HG03520 (cell line): ENCODE measurements at regions not wholly inside any gene's neighbourhood (a gene's known extent, or its start where the extent isn't known, plus 50 kb on each side); places are given as distances from the start of the nearest gene placed in this dataset.

ENCODE experiments used
- ATAC-seq: cut with Tn5 transposase; IDR thresholded peaks from one replicate; pipeline ENCODE4 v1.9.1; 2021; ENCODE audit warnings: mild to moderate bottlenecking, moderate library complexity; ENCODE audit not compliant: unreplicated experiment

DNA sequence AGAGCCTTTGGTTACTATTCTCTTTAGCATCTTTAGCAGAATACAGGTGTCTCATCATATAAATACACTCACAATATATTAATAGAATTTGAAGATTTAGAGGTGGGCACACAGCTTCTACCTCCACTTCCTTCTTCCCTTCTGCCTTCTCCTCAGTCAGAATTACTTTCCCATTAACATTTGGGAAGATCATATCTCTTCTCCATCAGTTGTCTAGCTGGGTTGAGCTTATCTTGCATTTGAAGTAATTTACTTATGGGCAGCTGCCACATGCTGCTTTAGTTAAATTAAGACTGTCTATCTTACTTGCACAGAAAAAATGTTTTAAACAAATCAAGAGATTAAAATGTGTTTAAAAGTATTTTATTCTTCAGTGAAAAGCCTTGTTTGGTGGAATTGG lies 110.1 kb upstream of the ASIC2 start:
- no peak for ATAC-seq

DNA sequence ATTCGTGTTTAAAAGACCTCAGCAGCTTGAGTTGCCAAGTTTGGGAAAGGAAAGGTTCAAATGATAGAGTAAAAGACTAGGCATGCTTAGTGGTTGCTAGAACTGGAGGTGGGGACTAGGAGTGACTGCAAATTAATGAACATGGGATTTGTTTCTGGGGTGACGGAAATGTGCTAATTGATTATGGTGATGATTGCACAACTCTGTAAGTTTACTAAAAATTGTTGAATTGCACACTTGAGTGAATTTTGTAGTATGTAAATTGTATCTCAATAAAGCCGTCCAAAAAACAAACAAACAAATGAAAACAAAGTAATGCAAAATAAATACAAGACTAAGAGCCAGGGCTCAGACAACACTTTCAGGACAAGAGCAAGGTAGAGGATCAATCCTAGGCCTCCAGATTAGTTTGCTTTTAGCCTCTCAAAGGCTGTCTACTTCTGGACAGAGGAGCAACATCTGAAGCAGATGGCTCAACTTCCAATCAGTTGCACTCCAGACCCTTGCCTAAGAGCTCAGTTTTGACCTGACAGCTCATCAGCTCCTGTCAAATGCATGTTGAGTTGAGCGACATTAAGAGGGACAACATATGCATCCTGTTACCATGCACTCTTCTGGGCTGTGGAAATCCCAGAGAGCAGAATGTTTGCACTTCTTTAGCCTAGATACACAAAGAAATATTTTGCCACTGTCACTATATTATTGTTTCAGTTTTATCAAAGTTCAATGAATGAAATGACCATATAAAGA lies 111.2 kb upstream of the ASIC2 start:
- ATAC-seq = no peak

DNA sequence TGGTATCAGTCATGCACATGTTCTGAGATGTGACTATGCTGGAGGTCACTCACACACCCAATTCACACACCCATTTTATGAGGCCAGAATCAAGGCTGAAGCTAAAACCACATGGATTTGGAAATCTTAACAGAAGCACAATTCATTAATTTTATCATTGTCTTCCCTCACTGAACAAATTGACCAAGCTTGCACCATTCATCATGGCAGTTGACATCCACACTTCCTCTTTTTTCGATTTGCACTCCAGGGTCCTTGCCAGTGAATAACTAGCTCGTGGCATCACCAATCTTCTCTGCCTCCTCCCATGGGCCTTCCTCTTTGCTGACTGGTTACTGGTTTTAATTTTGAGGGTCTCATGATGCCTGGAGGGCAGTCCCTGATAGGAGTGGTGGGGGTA lies 123.0 kb upstream of the ASIC2 start:
- ATAC-seq = no peak

DNA sequence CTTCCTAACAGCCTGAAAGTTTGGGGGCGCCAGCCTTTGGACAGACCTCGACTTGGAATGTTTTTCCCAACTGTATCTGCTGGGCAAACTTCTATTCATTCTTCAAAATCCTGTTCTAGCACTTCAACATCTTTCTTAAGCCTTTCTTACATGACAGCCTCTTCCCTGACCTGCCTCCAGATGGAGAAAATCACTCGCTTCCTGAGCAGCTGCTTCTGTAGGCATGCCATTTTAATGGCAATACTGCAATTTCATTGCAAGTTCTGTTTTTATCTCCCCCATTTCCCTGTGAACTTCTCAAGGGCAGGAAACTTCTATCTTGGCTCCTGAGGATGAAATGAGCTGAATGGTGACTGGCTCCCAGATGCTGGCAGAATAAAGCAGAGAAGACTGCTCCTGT lies 128.8 kb upstream of the ASIC2 start:
- ATAC-seq = no peak

DNA sequence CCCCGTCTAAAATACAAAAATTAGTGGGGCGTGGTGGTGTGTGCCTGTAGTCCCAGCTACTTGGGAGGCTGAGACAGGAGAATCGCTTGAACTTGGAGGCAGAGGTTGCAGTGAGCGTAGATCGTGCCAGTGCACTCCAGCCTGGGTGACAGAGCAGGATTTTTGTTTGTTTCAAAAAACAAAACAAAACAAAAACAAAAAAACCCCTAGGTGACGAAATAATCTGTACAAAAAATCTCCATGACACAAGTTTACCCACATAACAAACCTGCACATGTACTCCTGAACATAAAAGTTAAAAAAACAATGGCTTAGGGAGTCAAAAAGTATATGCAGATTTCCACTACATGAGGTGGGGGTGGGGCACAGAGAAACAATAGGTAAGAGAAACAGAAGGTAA lies 140.5 kb upstream of the ASIC2 start:
- no peak for ATAC-seq

DNA sequence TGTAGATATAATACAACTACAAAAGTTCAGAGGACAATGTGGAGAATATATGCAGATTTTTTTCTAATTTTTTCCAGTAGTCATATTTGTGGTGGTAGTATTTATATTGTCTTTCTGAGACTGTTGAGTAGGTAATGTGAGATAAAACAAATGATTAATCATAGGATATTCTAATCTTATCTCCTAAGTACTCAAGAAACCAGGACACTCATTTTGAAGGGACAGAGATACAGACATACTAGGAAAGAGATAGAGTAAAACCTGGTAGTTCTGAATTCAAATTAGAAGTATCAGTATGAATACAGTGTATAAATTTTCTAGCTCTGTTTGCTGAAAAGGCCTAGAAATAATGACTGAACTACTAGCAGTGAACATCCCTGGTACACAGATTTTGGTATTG lies 141.7 kb upstream of the ASIC2 start:
- no peak for ATAC-seq

DNA sequence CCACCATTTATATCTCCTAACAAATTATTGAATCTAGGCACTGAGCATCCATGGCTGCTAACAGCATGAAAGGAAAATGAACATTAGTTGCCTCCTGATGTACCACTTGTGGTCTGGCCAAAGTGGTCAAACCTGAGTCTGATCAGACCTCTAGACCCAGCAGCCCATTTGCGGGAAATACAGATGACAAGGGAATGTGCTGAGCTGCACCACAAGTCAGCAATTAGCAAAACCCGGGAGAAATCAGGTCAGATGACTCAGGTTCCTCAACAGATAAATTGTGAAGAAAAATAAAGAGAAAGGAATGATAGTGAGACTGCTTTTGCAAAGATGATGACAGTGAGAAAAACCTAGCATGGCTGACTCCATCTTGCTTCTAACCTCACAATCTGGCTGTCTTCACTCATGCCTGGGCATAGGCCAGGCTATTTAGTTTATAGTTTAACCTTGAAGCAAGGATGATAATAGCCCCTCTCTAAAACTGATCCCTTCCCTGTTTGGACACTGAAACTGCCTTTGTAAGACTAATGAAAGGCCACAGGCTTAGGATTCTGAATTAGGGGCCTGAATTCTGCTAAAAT lies 142.7 kb upstream of the ASIC2 start:
- ATAC-seq = no peak

DNA sequence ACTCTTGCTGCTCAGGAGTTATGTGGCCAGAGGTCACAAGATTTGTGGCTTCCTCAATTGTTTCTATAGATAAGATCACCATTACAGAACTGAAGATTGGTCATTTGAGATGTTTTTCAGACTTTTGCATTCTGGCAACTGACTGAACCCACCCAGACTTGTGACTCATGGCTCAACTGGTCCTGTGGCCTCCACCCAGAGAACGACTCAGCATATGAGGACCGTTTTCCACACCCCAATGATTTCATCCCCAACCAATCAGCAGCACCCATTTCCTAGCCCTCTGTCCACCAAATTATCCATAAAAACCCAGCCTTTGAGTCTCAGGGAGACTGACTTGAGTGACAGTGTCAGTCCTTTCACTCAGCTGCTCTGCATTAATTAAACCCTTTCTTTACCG lies 143.2 kb upstream of the ASIC2 start:
- no peak for ATAC-seq

DNA sequence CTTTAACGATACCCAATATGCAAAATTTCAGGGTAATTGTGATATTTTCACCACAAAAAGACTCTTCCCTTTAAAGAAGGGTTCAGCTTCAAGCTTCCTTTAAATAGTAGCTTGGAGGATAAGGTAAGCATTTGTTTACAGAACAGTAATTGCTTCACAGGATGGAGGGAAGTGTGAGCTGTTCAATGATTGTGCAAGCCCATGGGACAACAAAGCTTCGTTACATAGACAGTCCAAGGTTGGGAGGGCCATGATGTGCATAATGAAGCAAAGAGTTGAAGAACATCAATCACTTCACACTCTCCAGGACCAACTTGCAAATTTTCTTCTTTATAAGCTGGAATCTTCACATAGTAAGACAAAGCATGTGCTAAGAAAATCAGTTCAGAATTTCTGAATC lies 145.0 kb upstream of the ASIC2 start:
- no peak for ATAC-seq

DNA sequence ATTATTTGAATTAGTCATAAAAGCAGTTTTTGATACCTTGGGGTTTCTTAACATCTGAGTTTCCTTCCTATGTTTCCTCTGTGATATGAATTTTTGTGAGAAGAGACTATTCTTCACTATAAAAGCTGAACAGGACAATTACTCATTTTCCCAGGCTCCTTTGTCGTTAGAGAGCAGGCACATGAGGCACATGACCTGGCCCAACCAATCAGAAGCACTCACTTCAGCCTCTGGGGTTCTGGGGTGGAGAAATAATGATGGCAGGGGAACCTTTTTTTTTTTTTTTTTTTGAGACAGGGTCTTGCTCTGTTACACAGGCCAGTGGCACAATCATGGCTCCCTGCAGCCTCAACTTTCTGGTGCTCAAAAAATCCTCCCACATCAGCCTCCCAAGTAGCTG lies 145.5 kb upstream of the ASIC2 start:
- no peak for ATAC-seq

DNA sequence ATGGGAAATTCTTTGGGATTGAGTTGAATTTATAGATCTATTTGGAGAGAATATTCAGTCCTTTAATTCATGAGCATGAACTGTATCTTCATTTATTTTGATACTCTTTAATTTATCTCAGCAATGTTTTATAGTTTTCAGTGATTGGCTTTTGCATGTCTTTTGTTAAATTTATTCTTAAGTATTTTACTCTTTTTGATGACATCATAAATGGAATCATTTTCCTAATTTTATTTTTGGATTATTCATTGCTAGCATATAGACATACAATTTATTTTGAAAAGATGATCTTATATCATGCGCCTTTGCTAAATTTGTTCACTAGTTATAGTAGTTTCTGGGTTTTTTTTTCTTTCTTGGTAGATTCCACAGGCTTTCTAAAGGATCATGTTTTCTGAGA lies 149.2 kb upstream of the ASIC2 start:
- ATAC-seq = no peak

DNA sequence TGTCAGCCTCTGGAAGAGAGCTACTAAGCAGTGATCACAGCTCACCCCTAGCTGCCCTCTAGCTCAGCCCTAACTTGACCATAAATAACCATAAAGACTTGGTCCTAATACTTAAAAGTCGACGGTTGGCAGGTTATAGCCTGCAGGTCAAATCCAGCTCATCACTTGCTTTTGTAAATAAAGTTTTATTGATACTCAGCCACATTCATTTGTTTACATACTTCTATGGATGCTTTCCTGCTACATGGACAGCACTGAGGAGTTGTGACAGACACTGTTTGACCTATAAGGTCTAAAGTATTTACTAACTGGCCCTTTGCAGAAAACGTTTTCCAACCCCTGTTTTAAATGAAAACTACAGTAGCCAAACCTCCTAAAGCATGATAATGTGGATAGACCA lies 151.6 kb upstream of the ASIC2 start:
- ATAC-seq = no peak

DNA sequence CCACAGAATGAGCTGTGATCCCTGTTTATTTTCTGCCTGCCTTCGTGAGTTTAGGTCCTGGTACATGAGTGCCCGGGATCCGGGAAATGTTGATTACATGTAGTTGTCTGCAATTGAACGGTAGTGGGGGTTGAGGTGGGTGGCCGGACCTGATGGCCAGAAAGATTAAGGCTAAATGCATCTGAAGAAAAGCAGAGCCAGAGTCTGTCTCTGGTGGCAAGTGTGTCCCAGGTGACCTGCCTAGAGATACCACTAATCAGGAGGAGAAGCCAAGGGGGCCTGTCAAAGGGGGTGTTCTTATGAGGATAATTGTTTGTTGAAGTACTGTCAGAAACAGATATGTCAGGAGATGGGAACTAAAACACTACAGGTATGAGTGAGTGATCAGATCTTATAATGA lies 154.0 kb upstream of the ASIC2 start:
- no peak for ATAC-seq

DNA sequence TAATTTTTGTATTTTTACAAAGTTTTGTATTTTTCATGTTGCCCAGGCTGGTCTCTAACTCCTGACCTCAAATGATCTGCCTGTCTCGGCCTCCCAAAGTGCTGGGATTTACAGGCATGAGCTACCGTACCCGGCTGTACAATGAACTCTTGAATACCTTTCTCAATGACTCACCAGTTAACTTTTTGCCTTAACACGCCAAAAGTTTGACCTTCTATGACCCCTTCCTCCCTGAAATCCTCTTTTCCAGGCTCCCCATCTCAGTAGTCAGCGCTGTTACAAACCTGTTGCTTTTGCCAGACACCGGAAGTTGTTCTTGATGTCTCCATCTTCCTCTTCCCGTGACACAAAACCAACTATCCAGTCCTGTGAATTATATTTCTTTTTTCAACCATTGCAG lies 158.1 kb upstream of the ASIC2 start:
- no peak for ATAC-seq

DNA sequence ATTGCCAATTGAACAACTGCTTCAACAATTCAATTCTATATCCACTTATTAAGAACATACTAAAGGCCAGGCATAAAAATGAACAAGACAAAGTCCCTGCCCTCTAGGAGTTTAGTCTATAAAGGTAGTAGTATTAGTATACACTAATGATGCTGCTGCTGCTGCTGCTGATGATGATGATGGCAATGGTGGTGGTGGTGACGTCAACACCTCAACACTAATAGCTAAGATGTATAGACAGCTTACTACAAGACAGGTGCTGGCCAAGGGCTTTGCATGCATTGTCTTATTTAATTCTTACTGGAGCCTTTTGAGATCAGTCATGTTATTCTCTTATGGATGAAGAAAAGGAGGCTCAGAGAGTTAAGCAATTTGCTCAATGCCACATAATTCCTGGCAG lies 164.4 kb upstream of the ASIC2 start:
- ATAC-seq = no peak

DNA sequence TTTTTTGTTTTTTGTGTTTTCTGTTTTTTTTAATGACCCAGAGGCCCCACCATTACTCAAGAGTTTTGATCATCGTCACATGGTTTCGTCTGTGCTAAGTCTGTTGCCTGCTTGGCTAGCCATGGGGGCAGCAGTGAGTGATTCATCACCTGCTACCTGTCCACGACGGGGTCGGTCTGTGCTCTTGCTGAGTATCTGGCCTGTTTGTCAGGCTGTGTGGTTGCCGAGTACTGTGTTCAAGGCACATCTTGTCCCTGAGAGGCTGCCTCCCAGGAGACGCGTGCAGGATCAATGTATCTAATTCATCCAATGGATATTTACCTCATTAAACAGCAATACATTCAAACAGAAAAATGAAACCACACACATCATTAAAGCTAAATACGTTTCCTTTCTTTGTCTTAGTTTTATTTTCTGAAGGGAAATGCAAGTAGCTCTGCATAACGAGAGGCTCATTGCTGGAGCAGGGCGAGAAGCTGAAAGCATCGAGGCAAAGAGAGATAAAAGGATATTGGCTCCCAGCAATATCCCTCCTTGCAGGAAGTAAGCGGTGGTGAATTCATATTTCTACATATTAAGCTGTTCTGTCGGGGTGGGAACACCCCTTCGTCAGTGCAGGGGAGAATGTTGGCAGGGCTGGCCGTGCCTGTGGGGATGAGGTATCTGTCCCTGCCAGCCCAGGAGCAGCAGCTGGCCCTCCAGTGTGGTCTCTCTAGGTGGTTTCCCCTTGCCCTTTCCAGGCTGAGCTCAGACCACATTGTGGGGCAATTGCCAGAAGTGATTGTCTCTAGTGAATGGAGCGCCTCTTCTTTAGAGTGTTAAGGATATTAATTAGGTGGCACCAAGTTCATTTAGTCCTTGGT lies 166.2 kb upstream of the ASIC2 start:
- ATAC-seq = no peak

DNA sequence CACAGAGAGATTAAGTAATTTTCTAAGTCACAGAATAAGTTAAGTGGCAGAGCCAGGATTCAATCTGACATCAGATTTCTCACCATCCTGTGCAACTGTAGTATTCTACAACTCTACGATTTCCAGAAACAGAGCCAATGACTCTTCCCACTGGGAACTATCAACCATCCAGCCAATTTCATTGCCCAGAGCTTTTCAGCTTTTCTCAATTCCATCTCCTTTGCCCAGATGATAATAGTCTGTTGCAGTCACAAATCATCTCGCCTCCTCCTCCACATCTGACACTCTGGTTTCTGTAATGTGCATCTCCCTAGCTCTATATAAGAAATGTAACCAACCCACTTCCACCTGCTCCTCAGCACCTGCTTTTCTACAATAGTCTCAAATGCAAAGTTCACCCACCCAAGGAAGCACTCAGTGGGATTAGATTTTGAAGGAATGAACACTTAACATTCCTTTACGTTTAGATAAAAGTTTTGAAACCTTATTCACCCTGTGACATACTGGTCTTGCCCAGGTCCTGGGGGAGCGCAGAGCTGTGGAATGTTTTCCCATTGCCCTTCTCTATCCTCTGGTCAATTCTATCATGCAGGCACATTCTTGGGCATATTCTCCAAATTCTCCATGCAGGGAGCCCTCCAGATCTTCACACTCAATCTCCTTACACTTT lies 167.8 kb upstream of the ASIC2 start:
- ATAC-seq = no peak

DNA sequence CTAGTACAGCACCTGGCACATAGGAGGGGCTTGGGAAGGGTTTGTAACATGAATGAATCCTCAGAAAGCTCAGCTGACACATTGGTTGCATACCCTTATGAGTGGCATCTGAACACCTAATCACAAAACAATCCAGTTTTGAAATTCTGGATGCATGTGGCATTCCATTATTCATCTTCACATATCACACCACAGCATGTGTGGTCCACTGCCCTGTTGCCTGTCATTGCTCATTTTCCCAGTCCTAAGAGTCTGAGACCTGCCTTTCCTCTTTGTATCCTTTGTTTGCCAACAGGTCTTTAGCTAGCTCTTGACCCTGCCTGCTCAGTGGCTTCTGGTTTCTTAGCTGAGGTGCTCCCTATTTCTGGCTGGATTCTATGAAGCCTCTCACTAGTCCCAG lies 170.8 kb upstream of the ASIC2 start:
- no peak for ATAC-seq

DNA sequence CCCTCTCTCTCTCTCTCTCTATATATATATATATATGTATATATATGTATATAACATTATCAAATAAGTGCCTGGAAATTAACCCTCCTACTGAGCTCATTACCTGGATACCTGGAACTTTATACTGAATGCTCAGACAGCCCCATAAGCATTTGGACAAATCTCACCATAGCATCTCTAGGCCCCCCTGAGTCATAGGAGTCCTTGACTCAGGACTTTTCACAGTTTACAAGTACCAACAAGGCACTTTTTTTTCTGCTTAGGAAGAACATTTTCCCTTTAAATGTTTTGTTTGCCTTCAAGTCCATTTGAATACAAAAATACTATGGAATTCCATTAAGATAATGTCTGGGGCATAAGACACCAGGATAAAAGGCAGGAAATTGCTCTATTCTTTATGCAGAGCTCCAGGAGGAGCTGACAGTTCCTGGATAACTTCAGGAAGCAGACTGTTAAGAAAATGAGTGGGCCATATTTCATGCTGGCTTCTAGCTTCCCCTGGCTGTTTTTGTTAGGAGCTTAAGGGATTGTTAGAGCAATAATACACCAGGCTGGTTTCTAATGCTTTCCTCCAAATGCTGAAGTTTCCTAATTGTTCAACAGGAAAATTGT lies 171.7 kb upstream of the ASIC2 start:
- ATAC-seq = no peak

DNA sequence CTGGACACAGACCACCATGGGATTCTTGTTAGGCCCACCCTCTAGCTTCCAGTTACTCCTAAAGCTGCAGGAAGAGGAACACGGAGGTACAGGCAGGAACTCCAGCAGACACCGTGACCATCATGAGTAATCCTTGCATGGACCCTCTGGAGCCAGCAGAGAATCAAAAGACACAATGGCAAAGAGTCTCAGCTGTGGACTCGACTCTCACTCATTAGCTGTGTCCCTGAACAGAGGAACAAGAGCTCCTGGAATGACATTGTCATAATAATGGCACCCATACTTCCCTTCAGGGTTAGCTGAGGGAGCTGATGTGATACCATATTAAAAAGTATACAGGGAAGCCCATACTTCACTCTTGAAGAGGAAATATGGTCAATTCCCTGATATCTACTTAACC lies 176.3 kb upstream of the ASIC2 start:
- ATAC-seq = no peak

DNA sequence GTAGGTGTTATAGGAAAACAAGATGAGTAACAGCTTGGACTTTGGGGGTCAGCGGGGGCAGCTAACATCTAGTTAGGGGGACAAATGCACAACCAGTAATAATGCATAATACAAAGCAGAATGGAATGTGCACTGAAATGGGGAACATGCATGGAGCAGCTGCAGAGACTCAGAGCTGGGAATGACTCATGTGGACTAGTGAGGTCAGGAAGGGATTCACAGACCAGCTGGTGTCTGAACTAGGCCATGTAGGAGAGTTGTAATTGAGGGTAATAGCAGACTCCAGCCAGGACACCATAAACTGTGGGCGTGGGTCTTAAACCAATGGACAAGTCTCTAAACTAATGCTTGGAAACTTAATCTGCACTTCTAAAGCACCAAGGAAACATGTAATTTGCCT lies 176.8 kb upstream of the ASIC2 start:
- no peak for ATAC-seq
